GM12875 (cell line): ENCODE measurements at regions not wholly inside any gene's neighbourhood (a gene's known extent, or its start where the extent isn't known, plus 50 kb on each side); places are given as distances from the start of the nearest gene placed in this dataset.

Source experiments
- H3K4me3 ChIP-seq: one replicate; pipeline ENCODE4 v1.5.1; 2011; ENCODE audit warnings: low read depth, low read length, control low read depth
- TF ChIP-seq, protein P1 (sequence below): IDR thresholded peaks from 2 replicates; pipeline ENCODE4 v1.5.1; 2011; ENCODE audit warnings: low read depth, mild to moderate bottlenecking, control low read depth, inconsistent platforms, low read length, moderate library complexity, borderline replicate concordance; ENCODE audit not compliant: insufficient read depth

DNA sequence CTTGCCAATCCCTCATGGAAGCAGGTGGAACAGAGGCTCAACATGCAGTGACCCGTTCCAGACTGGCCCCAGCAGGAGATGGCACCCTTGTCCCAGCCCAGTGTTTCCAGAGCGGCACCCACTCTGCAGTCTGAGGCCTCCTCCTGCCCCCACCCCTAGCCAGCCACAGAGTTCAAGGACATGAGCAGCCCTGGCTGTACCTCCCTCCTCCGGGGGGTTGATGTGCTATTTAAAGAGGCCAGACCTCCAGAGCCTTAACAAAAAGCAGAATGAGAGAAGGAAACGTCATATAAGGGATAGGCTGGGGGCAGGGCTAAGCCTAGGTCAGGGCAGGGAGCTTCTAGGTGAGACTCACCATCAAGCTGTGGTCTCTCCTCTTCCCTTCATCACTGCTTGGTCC is 115.7 kb upstream of the NANOS1 start:
- TF ChIP-seq, protein P1, sequence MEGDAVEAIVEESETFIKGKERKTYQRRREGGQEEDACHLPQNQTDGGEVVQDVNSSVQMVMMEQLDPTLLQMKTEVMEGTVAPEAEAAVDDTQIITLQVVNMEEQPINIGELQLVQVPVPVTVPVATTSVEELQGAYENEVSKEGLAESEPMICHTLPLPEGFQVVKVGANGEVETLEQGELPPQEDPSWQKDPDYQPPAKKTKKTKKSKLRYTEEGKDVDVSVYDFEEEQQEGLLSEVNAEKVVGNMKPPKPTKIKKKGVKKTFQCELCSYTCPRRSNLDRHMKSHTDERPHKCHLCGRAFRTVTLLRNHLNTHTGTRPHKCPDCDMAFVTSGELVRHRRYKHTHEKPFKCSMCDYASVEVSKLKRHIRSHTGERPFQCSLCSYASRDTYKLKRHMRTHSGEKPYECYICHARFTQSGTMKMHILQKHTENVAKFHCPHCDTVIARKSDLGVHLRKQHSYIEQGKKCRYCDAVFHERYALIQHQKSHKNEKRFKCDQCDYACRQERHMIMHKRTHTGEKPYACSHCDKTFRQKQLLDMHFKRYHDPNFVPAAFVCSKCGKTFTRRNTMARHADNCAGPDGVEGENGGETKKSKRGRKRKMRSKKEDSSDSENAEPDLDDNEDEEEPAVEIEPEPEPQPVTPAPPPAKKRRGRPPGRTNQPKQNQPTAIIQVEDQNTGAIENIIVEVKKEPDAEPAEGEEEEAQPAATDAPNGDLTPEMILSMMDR: no peak
- H3K4me3 ChIP-seq: no peak overlapping the region

GRCh38 chr10:118914629-118915028 is 114.9 kb upstream of the NANOS1 start:
- H3K4me3 ChIP-seq: no peak overlapping the region
- TF ChIP-seq, protein P1: no peak

DNA sequence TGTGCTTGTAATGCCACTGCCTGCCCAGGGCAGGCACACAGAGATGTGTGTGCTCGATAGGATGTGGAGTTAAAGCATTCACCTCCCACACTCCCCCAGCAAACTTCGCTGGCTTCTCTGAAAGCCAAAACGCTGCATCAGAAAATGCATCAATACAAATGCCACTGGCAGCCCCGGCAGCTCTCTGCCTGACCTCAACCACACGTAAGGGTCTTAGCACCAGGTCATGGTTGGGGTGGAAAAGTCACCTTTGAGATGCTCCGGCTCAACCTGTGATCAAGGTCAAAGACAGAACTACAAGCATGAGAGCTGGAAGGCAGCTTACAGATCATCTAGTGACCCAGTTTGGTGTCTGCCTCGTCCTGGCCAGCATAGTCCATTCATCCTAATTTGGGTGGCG is 114.4 kb upstream of the NANOS1 start:
- H3K4me3 ChIP-seq: no peak overlapping the region
- TF ChIP-seq, protein P1: no peak

DNA sequence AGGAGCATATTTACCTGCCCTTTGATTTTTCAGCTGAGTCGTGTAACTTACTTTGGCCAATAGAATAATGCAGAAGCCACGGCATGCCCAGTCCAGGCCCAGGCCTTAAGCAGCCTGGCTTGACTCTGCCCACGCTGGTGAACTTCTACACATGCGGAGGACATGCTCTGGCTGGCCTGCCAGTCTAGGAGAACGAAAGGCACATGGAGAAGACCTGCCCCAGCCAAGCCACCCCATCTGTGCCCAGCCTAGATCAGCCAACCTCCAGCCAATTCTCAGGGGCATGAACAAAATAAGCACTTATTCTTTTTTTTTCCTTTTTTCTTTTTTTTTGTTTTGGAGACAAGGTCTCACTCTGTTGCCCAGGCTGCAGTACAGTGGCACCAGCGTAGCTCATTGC is 112.7 kb upstream of the NANOS1 start:
- TF ChIP-seq, protein P1: no peak
- no peak overlapping the region for H3K4me3 ChIP-seq

DNA sequence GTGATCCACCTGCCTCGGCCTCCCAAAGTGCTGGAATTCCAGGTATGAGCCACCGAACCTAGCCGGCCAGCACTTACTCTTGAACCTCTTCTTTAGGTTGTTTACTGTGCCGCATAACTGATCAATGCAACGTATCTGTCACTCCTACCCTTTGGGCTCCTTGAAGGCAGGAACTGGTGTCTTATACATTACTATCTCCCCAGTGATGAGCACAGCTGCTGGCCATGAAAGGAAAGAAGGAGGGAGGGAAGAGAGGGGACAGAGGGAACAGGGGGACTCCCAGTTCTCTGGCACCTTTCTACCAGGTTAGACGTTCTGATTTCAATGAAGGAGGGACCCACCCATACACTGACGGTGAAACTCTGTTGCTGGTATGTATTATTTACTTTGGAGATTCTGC is 111.8 kb upstream of the NANOS1 start:
- no peak overlapping the region for H3K4me3 ChIP-seq
- TF ChIP-seq, protein P1: no peak

DNA sequence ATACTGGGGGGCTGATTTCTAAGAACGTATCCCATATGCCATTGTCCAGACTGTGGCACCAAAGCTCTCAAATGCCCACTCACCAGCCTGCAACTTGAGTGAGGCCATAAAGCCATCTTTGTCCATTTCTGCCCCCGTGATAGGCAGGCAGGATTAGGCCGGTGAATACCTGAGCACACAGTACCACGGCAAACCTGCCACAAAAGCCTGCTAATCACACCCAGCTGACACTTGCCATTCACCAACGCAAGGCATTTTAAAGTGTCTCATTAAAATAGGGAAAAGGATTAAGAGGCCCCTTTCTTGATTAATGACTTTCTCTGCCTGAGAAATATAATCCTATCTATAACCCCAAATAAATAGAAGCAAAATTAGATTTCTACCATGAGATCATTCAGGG is 111.4 kb upstream of the NANOS1 start:
- no peak overlapping the region for H3K4me3 ChIP-seq
- TF ChIP-seq, protein P1: no peak

GRCh38 chr10:118918587-118918986 is 110.9 kb upstream of the NANOS1 start:
- no peak overlapping the region for H3K4me3 ChIP-seq
- TF ChIP-seq, protein P1: no peak
